GM12875 (cell line): ENCODE measurements at regions not wholly inside any gene's neighbourhood (a gene's known extent, or its start where the extent isn't known, plus 50 kb on each side); places are given as distances from the start of the nearest gene placed in this dataset.

Experiments used
- H3K4me3 ChIP-seq: one replicate; pipeline ENCODE4 v1.5.1; 2011; ENCODE audit warnings: low read depth, low read length, control low read depth
- TF ChIP-seq, protein P1 (sequence below): IDR thresholded peaks from 2 replicates; pipeline ENCODE4 v1.5.1; 2011; ENCODE audit warnings: low read depth, mild to moderate bottlenecking, control low read depth, inconsistent platforms, low read length, moderate library complexity, borderline replicate concordance; ENCODE audit not compliant: insufficient read depth

DNA sequence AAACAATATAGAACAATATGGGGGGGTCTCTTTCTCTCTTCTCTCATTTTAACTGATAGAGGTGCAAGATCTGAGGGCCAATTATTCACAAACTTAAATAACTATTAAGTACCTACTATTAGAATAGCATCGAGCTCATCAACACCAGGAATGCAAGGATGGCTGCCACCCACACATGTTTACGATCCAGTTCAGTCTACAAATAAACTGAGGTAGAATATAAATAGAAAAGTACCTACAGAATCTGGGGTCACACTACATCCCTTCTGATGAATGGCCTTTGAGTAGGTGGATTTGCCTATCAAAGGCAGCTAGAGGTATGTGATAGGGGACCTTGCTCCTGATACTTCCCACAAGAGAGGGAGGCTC is 91.8 kb upstream of the ZNF366 start:
- no peak overlapping the region for H3K4me3 ChIP-seq
- TF ChIP-seq, protein P1, sequence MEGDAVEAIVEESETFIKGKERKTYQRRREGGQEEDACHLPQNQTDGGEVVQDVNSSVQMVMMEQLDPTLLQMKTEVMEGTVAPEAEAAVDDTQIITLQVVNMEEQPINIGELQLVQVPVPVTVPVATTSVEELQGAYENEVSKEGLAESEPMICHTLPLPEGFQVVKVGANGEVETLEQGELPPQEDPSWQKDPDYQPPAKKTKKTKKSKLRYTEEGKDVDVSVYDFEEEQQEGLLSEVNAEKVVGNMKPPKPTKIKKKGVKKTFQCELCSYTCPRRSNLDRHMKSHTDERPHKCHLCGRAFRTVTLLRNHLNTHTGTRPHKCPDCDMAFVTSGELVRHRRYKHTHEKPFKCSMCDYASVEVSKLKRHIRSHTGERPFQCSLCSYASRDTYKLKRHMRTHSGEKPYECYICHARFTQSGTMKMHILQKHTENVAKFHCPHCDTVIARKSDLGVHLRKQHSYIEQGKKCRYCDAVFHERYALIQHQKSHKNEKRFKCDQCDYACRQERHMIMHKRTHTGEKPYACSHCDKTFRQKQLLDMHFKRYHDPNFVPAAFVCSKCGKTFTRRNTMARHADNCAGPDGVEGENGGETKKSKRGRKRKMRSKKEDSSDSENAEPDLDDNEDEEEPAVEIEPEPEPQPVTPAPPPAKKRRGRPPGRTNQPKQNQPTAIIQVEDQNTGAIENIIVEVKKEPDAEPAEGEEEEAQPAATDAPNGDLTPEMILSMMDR: no peak

DNA sequence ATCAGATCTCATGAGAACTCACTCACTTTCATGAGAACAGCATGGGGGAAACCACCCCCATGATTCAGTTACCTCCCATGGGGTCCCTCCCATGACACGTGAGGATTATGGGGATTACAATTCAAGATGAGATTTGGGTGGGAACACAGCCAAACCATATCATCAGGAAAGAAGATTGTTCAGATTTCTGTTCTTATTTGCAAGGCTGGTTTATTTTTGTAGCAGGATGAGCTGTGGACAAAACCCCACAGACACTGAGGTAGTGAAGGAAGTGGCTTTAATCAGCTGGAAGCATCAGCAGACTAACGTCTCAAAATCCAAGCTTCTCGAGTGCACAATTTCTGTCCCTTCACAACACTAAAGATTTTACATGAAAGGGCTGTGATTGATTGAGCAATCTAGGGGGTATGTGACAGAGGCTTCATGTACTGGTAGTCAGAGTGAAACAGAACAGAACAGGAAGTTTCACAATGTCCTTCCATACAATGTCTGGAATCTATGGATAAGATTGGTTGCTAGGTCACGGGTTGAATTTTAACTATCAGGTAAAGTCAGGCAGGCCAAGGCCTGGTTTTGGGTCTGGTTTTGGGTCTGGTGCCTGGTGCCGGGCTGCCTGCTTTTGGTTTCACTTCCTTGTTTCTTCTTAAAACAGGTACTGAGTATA is 91.3 kb upstream of the ZNF366 start:
- no peak overlapping the region for H3K4me3 ChIP-seq
- TF ChIP-seq, protein P1: no peak

- no peak overlapping the region for H3K4me3 ChIP-seq
- TF ChIP-seq, protein P1: no peak
These were observed 90.3 kb upstream of the ZNF366 start for GRCh38 chr5:72597456-72597948.

- H3K4me3 ChIP-seq: no peak overlapping the region
- TF ChIP-seq, protein P1: no peak
These were observed 89.7 kb upstream of the ZNF366 start for GRCh38 chr5:72596956-72597355.

GRCh38 chr5:72588640-72589039 is 81.4 kb upstream of the ZNF366 start:
- H3K4me3 ChIP-seq: no peak overlapping the region
- TF ChIP-seq, protein P1: no peak

DNA sequence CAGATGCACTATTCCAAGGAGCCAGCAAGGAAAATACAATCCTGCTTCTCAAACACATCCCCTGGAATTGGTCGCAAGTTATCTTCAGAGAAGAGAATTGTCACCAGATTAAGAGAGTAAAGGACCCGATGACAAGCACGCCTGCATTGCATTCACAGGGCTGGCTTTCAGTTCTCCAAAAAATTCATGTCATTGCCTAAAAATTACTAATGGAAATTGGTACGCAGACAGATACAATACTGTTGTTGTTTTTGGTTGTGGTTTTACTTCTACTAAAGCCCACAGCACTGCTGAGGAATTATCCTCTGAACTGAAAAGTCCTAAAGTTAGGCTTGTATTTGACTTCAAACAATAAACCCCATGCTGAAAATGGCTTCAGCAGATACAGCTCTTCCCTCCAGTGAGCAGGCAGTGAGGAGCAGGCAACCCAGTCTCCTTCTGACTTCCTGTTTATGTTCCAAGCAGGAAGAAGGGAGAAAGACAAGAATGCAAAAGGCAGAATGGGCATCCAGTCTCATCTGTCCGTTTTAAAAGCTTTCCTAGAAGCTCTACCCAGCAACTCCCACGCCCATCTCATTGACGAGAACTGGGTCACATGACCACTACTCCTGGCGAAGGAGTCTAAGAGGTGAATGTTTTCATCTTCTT is 80.6 kb upstream of the ZNF366 start:
- no peak overlapping the region for H3K4me3 ChIP-seq
- TF ChIP-seq, protein P1: no peak

DNA sequence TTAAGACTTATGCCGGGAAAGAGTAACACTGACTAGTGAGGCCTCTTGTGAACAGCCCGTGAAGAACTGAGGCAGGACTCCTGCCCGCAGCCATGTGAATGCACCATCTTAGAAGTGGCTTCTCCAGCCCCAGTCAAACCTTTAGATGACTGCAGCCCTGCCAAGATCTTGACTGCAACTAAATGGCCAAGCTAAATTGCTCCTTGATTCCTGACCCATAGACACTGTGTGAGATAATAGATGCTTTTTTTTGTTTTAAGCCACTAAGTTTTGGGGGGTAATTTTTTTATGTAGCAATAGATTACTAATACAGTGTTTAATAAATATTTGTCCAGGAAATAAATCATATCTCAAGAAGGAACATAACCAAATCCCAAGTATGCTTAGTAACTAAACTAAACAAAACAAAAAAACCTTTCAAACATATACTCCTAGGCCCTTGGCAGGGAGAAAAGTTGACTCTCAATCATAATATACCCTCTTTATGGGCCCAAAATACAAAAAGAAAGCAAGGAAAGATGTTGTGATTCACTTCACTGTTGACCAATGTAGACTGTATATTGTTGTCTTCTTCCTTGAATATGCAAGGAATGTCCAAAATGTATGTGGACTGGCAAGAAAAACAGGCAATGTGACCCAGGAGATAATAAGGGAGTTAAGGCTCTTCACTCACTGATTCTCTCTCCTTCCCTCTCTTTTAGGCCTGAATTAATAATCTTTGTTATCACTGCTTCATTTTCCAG is 79.7 kb upstream of the ZNF366 start:
- TF ChIP-seq, protein P1: no peak
- no peak overlapping the region for H3K4me3 ChIP-seq
